Activated CD4-positive, alpha-beta T cell treated with anti-CD3 and anti-CD28 coated beads for 24 hours (primary cell): ENCODE measurements at regions not wholly inside any gene's neighbourhood (a gene's known extent, or its start where the extent isn't known, plus 50 kb on each side); places are given as distances from the start of the nearest gene placed in this dataset.

Source experiments
- DNase-seq, 2 donors: peaks; one replicate each; pipeline ENCODE4 v3.0.0-alpha.2; 2020; ENCODE audit warnings: low read depth in 2 of 2

- DNase-seq, result no peak
Observed at GRCh38 chr20:24185791-24186190, 197.2 kb upstream of the GGTLC1 start.

GRCh38 chr20:24181151-24181550 lies 192.6 kb upstream of the GGTLC1 start:
- no peak for DNase-seq

GRCh38 chr20:24169256-24169655 lies 180.7 kb upstream of the GGTLC1 start:
- DNase-seq, result no peak

DNA sequence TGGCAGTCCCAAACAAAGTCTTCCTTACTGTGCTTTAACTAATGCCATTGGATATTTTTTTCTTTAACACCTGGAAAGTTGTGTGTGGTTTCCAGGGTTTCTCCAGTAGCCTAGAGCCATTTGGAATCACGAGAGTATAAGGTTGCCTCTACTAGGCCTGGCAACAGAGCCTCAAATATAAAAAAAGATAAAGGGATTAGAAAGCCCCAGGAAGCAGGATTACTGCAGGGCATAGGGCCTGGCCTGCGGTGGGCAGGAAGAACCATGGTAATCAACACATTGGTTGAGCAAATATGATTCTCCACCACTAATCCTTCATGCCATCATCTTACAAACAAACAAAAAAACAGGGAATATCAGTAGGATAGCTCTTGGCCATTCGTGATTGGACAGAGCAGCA lies 177.8 kb upstream of the GGTLC1 start:
- DNase-seq, result no peak

- no peak for DNase-seq
Observed at GRCh38 chr20:24166123-24166381, 177.5 kb upstream of the GGTLC1 start.

GRCh38 chr20:24165301-24166122 lies 176.9 kb upstream of the GGTLC1 start:
- DNase-seq, result no peak

DNA sequence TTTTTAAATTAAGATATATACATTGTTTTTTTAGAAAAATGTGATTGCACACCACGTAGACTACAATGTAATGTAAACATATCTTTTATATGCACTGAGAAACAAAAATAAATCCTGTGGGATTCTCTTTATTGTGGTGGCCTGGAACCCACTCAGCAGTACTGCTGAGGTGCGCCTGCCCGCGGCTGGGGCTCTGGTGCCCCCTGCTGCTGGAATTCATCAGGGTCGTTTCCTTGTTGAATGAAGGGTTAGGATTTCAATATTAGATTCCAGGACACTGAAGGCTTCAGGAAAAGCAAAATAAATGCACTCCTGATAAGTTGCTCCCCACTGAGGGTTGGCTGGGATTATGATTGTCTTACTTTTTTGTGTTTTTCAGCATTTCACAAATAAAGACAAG lies 175.8 kb upstream of the GGTLC1 start:
- peak; percentile 15 for DNase-seq

- DNase-seq, result no peak
Observed at GRCh38 chr20:24163506-24163905, 174.9 kb upstream of the GGTLC1 start.

DNA sequence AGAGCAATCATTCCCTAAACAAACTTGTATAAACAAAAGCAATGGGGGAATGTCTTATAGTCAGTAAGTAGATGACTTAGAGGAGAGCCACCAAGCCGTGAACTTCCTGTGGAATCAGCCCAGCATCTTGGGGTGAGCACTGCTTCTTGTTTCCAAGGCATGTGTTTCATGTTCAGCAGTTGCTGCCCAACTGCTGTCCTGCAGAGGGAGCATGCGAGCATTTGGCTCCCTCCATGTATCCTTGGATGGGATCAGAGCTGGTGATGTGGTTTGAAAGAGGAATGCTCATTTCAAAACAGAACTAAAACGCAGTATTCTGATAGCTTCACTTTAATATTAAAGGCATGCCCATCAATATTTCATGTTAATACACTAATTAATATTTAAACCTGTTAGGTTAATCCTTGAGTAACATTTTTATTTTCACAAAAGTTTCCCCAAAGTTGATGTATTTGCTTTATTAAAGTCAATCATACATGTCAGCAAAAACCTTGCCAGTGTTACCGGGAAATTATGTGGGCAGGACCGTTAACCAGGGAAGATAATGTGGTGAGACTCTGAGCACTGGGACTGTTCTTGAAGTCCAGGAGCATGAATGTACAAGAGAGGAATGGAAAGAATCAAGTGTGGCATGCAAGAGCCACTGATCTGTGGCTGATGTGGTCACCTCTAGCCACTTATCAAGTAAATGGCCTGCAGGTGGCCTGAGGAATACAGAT lies 172.1 kb upstream of the GGTLC1 start:
- DNase-seq, result no peak

GRCh38 chr20:24158281-24158680 lies 169.7 kb upstream of the GGTLC1 start:
- no peak for DNase-seq

GRCh38 chr20:24157213-24157612 lies 168.6 kb upstream of the GGTLC1 start:
- no peak for DNase-seq

GRCh38 chr20:24153101-24154040 lies 164.8 kb upstream of the GGTLC1 start:
- no peak for DNase-seq

GRCh38 chr20:24151621-24152294 lies 163.2 kb upstream of the GGTLC1 start:
- no peak for DNase-seq

DNA sequence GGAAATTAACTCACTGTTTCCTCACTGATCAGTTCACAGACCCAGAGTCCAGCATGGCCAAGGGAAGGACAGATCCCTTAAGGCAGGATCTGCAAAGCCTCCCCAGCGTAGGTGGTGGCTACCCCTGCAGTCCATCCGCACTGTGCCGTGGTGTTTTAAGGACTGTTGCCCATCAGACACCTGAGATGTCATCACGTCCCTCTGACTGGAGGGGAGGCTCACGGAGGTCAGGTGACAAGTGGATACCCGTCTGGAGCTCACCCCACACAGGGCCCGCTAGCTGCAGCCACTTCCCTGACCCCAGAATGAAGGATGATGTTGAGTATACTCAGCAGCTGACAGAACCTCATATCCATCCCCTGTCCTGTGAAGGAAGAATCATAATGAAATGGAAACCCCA lies 161.8 kb upstream of the GGTLC1 start:
- no peak for DNase-seq

GRCh38 chr20:24149881-24150307 lies 161.3 kb upstream of the GGTLC1 start:
- DNase-seq, result no peak

GRCh38 chr20:24149175-24149574 lies 160.6 kb upstream of the GGTLC1 start:
- no peak for DNase-seq

- no peak for DNase-seq
Observed at GRCh38 chr20:24148372-24148771, 159.8 kb upstream of the GGTLC1 start.

DNA sequence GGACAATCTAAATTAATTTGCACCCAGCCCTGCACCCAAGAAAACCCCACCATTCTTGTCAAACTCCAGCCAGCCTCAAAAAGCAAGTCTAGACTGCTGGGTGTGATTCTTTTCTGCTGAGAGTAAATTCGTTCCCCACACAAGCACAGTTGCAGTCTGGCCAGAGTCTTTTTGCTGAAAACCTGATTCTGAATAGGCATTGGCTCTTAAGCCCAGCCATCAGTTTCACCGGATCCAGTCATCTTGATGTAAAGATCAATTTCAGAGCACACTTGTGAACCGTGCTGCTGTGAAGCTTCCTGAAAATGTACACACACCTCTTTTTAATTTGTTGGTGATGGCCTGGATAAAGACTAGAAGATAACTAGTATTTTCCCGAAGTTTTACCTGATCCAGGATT lies 159.4 kb upstream of the GGTLC1 start:
- no peak for DNase-seq

- DNase-seq, result no peak
Observed at GRCh38 chr20:24147479-24147878, 158.9 kb upstream of the GGTLC1 start.

DNA sequence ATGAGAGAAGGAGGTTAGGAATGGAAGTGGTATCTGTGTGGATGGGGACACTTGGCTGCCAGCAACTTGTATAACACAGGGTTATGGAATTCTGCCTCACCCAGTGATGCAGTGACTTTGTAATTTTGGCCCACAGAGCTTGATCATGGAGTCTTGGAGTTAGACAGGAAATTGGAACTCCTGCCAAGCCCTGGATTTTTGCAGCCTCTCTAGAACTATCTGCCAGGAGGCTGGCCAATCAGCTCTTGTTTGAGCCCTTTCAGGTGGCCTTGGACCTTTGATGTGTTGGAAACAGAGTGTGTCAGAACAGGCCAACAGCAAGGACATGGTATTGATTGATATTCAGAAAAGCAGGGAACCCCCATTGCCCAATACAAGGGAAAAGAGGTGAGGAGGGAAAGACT lies 157.7 kb upstream of the GGTLC1 start:
- DNase-seq, result no peak

DNA sequence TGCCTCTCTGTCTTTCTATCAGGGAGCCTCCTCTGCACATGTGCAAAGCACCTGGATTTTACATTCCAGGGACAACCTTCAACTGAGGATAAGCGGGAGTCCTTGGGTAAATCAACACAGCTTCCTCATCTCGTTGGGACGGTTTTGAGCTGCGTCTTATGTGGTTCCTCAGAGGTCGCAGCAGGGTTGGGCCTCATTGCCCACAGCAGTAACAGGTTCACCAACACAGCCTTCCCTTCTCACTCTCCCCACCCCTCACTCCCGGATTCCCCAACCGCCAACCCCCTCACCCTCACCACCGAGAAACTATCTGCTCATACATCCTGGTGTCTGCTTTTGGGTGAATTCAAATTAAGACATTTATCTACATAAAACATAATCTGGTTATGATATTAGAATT lies 155.8 kb upstream of the GGTLC1 start:
- no peak for DNase-seq

- DNase-seq, result no peak
Observed at GRCh38 chr20:24141111-24141510, 152.5 kb upstream of the GGTLC1 start.
